CD4-positive, alpha-beta T cell (primary cell): ENCODE measurements at regions not wholly inside any gene's neighbourhood (a gene's known extent, or its start where the extent isn't known, plus 50 kb on each side); places are given as distances from the start of the nearest gene placed in this dataset.

ENCODE experiments used
- ATAC-seq: fragments of 200-7000 bp; cut with Tn5 transposase; one replicate; pipeline ENCODE4 v1.10.0; 2022; ENCODE audit warnings: mild to moderate bottlenecking; ENCODE audit not compliant: poor library complexity
- CTCF ChIA-PET: fragments of 350-600 bp; sonication (Branson Sonifier 250); formaldehyde crosslinking; loops from one replicate; lab custom pipeline; 2021; ENCODE audit warnings: antibody characterized with exemption, inconsistent platforms; lab: Charles Lee
- POLR2A ChIA-PET: fragments of 350-600 bp; sonication (Branson Sonifier 250); formaldehyde crosslinking; loops from one replicate; lab custom pipeline; 2021; ENCODE audit warnings: antibody characterized with exemption, inconsistent platforms; lab: Charles Lee
- DNase-seq, 14 experiments: peaks; one replicate each; pipeline ENCODE4 v3.0.0-alpha.2; 2013 to 2020; ENCODE audit warnings: mixed read lengths in 2 of 14
- H3K27ac ChIP-seq, 2 donors: one replicate each; pipeline versions ENCODE4 v1.5.1 to v1.7.0; 2013; ENCODE audit warnings: low read length in 2 of 2, low read depth in 1 of 2, mild to moderate bottlenecking in 1 of 2
- H3K27me3 ChIP-seq, 2 experiments: 1 replicate in 1 of 2; 2 replicates in 1 of 2; pipeline versions ENCODE4 v1.6.1 to v1.7.0; 2013; ENCODE audit warnings: low read length in 2 of 2, control low read depth in 1 of 2, mild to moderate bottlenecking in 1 of 2, moderate library complexity in 1 of 2; ENCODE audit not compliant: insufficient read depth in 2 of 2, control insufficient read depth in 1 of 2
- H3K36me3 ChIP-seq: one replicate; pipeline ENCODE4 v1.6.1; 2013; ENCODE audit warnings: low read length, control low read depth; ENCODE audit not compliant: insufficient read depth
- H3K4me1 ChIP-seq: one replicate; pipeline ENCODE4 v1.6.1; 2013; ENCODE audit warnings: low read length, control low read depth; ENCODE audit not compliant: insufficient read depth
- H3K4me3 ChIP-seq: one replicate; pipeline ENCODE4 v1.5.1; 2013; ENCODE audit warnings: mild to moderate bottlenecking, low read length, moderate library complexity
- H3K9me3 ChIP-seq, 2 experiments: 1 replicate in 1 of 2; 2 replicates in 1 of 2; pipeline versions ENCODE4 v1.6.1 to v1.7.0; 2013; ENCODE audit warnings: low read length in 2 of 2, mild to moderate bottlenecking in 2 of 2, control low read depth in 1 of 2, moderate library complexity in 1 of 2; ENCODE audit not compliant: control insufficient read depth in 1 of 2, insufficient read depth in 1 of 2
- H3K27ac Mint-ChIP-seq: one replicate; pipeline ENCODE4 v1.8.0; 2020; ENCODE audit warnings: mixed read lengths
- H3K27me3 Mint-ChIP-seq: one replicate; pipeline ENCODE4 v1.8.0; 2021; ENCODE audit warnings: mixed read lengths
- H3K36me3 Mint-ChIP-seq: one replicate; pipeline ENCODE4 v1.8.0; 2021; ENCODE audit warnings: low read depth, mixed read lengths
- H3K4me1 Mint-ChIP-seq: one replicate; pipeline ENCODE4 v1.8.0; 2021; ENCODE audit warnings: low read depth, mixed read lengths
- H3K4me3 Mint-ChIP-seq: one replicate; pipeline ENCODE4 v1.8.0; 2020; ENCODE audit warnings: mild to moderate bottlenecking, mixed read lengths
- H3K9me3 Mint-ChIP-seq: one replicate; pipeline ENCODE4 v1.8.0; 2020; ENCODE audit warnings: mixed read lengths
- intact Hi-C, 2 experiments: fragments of 100-400 bp; cut with DNase I in 1 of 2; cut with micrococcal nuclease in 1 of 2; formaldehyde crosslinking; loops; one replicate each; pipeline versions ENCODE4 v1.15.1 to v1.9.0; 2023 to 2025; cut with DNase I, micrococcal nuclease
- TF ChIP-seq, protein P1 (sequence below): fragments of 200-600 bp; IDR thresholded peaks from one replicate; pipeline ENCODE4 v1.8.0; 2022; ENCODE audit warnings: antibody characterized with exemption, mild to moderate bottlenecking

DNA sequence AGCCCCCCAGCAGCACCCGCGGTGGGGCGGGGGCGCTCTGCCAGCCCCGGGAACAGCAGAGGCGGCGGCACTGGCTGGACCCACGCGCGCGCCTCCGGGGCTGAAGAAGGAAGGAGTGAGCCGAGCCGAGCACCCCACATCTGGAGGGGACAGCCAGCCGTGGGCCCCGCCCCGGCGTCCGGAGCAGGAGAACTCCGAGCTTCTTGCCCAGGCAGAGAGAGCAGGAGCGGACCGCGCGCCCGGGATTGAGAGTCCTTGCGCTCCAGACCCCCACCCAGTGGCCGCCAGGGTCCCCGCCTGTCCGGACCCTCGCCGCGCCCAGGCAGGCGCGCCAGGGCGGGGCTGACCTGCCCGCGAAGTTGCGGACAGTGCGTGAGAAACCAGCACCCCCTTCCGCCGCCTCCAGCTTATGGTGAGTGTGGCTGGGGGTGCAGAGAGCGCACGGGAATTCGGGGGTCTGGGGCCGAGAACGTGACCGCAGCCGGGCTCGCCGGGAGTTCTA lies 921.9 kb upstream of the EEF2KMT start:
- Histone ChIP-seq H3K36me3 (no peaks in the 10 kb centered on the region), H3K27me3 (peaks cover 6 to 25% of the 10 kb centered on the region in 2 experiments), H3K4me3 (no peak overlapping the region), H3K27ac (no peak overlapping the region), H3K9me3 (peaks cover 0 to 29% of the 10 kb centered on the region in 2 experiments), H3K4me1 (no peaks in the 10 kb centered on the region)
- Mint-ChIP-seq H3K36me3 (no peaks in the 10 kb centered on the region), H3K9me3 (peaks cover 6% of the 10 kb centered on the region), H3K4me3 (no peak overlapping the region), H3K4me1 (no peaks in the 10 kb centered on the region), H3K27ac (no peak overlapping the region), H3K27me3 (peaks cover 24% of the 10 kb centered on the region)
- no peak for DNase-seq
- TF ChIP-seq, protein P1, sequence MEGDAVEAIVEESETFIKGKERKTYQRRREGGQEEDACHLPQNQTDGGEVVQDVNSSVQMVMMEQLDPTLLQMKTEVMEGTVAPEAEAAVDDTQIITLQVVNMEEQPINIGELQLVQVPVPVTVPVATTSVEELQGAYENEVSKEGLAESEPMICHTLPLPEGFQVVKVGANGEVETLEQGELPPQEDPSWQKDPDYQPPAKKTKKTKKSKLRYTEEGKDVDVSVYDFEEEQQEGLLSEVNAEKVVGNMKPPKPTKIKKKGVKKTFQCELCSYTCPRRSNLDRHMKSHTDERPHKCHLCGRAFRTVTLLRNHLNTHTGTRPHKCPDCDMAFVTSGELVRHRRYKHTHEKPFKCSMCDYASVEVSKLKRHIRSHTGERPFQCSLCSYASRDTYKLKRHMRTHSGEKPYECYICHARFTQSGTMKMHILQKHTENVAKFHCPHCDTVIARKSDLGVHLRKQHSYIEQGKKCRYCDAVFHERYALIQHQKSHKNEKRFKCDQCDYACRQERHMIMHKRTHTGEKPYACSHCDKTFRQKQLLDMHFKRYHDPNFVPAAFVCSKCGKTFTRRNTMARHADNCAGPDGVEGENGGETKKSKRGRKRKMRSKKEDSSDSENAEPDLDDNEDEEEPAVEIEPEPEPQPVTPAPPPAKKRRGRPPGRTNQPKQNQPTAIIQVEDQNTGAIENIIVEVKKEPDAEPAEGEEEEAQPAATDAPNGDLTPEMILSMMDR: no peak
- intact Hi-C loops: no loop called here
- ATAC-seq: no peak
- ChIA-PET CTCF (no interaction called here), POLR2A (no interaction called here)

DNA sequence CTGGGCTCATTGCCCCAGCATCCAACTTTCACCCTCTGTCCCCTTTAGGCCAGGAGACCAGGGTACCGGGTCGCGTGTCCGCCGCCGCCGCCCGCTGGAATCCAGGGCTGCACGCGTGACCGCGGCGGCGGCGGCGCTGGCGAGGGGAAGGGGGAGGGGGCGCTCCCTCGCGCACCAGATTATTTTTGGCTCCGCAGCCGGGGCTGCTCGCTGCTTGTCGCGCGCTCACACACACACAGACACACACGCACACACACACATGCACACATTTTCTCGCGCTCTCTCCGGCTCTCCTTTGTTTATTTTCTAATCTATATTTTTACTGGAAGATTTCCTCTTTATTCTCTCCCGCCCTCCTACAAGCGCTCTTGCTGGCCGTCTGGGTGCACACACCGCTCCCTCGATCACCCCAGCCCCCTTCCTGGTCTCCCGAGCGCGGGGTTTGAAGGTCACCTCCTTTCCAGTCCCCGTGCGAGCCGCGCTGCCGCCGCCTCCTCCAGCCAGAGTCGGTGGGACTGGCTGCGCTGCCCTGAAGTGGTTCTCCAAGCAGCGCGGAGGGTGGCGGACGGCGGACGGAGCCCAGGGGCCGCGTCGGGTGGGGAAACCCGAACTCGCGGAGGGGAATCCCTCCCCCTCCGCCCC lies 921.4 kb upstream of the EEF2KMT start:
- DNase-seq: no peak
- TF ChIP-seq, protein P1: no peak
- H3K9me3 Mint-ChIP-seq: peaks cover 8% of the 10 kb centered on the region
- no peak overlapping the region for H3K27ac ChIP-seq
- H3K9me3 ChIP-seq: peaks cover 0 to 29% of the 10 kb centered on the region in 2 experiments
- H3K27ac Mint-ChIP-seq: no peak overlapping the region
- ATAC-seq: no peak
- no peaks in the 10 kb centered on the region for H3K36me3 Mint-ChIP-seq
- intact Hi-C loops: no loop called here
- no peak overlapping the region for H3K4me3 ChIP-seq
- H3K4me1 ChIP-seq: no peaks in the 10 kb centered on the region
- H3K36me3 ChIP-seq: no peaks in the 10 kb centered on the region
- CTCF ChIA-PET: no interaction called here
- POLR2A ChIA-PET: no interaction called here
- peaks cover 24% of the 10 kb centered on the region for H3K27me3 Mint-ChIP-seq
- no peaks in the 10 kb centered on the region for H3K4me1 Mint-ChIP-seq
- peaks cover 6 to 25% of the 10 kb centered on the region in 2 experiments for H3K27me3 ChIP-seq
- H3K4me3 Mint-ChIP-seq: no peak overlapping the region

DNA sequence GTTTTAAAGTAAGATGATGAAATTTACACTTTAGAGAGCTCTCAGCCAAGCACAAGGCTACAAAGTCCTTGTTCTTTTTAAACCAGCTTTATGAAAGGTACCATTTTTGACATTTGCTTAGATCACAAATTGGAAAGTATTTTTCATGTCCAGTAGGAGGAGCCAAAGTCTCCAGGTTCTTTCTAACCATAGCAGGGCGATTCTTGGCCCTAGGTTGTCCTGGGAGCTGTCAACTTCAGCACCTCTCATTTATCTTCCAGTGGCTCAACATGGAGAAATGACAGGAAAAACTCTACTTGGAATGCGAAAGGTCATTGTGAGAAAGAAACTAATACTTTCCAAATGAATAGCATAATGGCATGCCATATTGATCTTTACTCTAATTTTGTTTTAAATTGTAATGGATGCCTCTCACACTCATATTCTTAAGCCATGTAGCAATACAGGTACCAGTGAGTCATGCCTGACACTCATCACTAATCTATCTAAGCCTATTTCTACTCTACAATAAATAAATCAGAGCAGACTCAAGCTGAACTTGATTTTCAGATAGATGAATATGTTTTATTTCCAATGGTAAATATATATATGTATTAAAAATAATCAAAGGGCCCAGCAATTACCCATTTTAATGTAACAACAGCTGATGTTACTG lies 919.1 kb upstream of the EEF2KMT start:
- H3K4me3 Mint-ChIP-seq: no peak overlapping the region
- Histone ChIP-seq H3K4me1 (no peaks in the 10 kb centered on the region), H3K27ac (no peak overlapping the region), H3K27me3 (peaks cover 6 to 25% of the 10 kb centered on the region in 2 experiments), H3K9me3 (peaks cover 0 to 29% of the 10 kb centered on the region in 2 experiments), H3K36me3 (no peaks in the 10 kb centered on the region), H3K4me3 (no peak overlapping the region)
- CTCF ChIA-PET: no interaction called here
- ATAC-seq: no peak
- TF ChIP-seq, protein P1: no peak
- no peak overlapping the region for H3K27ac Mint-ChIP-seq
- intact Hi-C loops: no loop called here
- peaks cover 8% of the 10 kb centered on the region for H3K9me3 Mint-ChIP-seq
- H3K36me3 Mint-ChIP-seq: no peaks in the 10 kb centered on the region
- peaks cover 21% of the 10 kb centered on the region for H3K27me3 Mint-ChIP-seq
- POLR2A ChIA-PET: no interaction called here
- H3K4me1 Mint-ChIP-seq: no peaks in the 10 kb centered on the region
- no peak for DNase-seq
